SU-DHL-6 (cell line): ENCODE measurements at regions not wholly inside any gene's neighbourhood (a gene's known extent, or its start where the extent isn't known, plus 50 kb on each side); places are given as distances from the start of the nearest gene placed in this dataset.

Experiments used
- H2AFZ ChIP-seq: fragments of 200-600 bp; sonication (generic); 2 replicates; pipeline ENCODE4 v1.6.1; 2014; ENCODE audit warnings: low read depth, mild to moderate bottlenecking, moderate library complexity, mixed read lengths, antibody characterized with exemption, low read length; ENCODE audit not compliant: severe bottlenecking
- H3F3A ChIP-seq: fragments of 200-600 bp; shearing (Covaris generic); 2 replicates; pipeline ENCODE4 v1.6.0; 2016; ENCODE audit warnings: antibody characterized with exemption, mild to moderate bottlenecking; ENCODE audit not compliant: insufficient read depth
- H3K27ac ChIP-seq: fragments of 200-600 bp; sonication (generic); 2 replicates; pipeline ENCODE4 v1.5.1; 2016; ENCODE audit warnings: low read depth, mild to moderate bottlenecking, low read length, moderate library complexity, mixed read lengths
- H3K27me3 ChIP-seq: fragments of 200-600 bp; sonication (generic), shearing (Covaris generic); 2 replicates; pipeline ENCODE4 v1.6.0; 2014; ENCODE audit warnings: mild to moderate bottlenecking, low read length
- H3K36me3 ChIP-seq: fragments of 200-600 bp; sonication (generic); 2 replicates; pipeline ENCODE4 v1.6.1; 2014; ENCODE audit warnings: mild to moderate bottlenecking, low read length, mixed read lengths
- H3K4me2 ChIP-seq: fragments of 300-600, 200-600 bp; shearing (Covaris generic), sonication (generic); 2 replicates; pipeline ENCODE4 v1.6.0; 2014; ENCODE audit warnings: low read length, low read depth, mild to moderate bottlenecking; ENCODE audit not compliant: poor library complexity, severe bottlenecking
- H3K4me3 ChIP-seq: fragments of 200-600 bp; sonication (generic); 2 replicates; pipeline ENCODE4 v1.5.1; 2014; ENCODE audit warnings: antibody characterized with exemption, low read length, mild to moderate bottlenecking, mixed read lengths; ENCODE audit not compliant: insufficient read depth, poor library complexity, severe bottlenecking
- H3K79me2 ChIP-seq: fragments of 200-600 bp; sonication (generic); 2 replicates; pipeline ENCODE4 v1.6.1; 2014; ENCODE audit warnings: mild to moderate bottlenecking, low read length, moderate library complexity; ENCODE audit not compliant: insufficient read depth
- H3K9ac ChIP-seq: fragments of 200-600 bp; sonication (generic); 2 replicates; pipeline ENCODE4 v1.7.0; 2014; ENCODE audit warnings: mild to moderate bottlenecking, low read length
- H3K9me2 ChIP-seq: fragments of 200-600 bp; sonication (generic); replicated peaks from 2 replicates; pipeline ENCODE4 v1.6.1; 2014; ENCODE audit warnings: low read length; ENCODE audit not compliant: insufficient read depth
- H3K9me3 ChIP-seq: fragments of 200-600 bp; sonication (generic); 2 replicates; pipeline ENCODE4 v1.6.1; 2014; ENCODE audit warnings: low read length, mixed read lengths; ENCODE audit not compliant: insufficient read depth
- H4K20me1 ChIP-seq: fragments of 200-600 bp; sonication (generic); 2 replicates; pipeline ENCODE4 v1.6.1; 2014; ENCODE audit warnings: low read depth, mild to moderate bottlenecking, antibody characterized with exemption, low read length, moderate library complexity, mixed read lengths
- EZH2phosphoT487 ChIP-seq: fragments of 200-600 bp; sonication (generic), shearing (Covaris generic); conservative IDR thresholded peaks from 2 replicates; pipeline ENCODE4 v1.6.1; 2018; ENCODE audit warnings: mild to moderate bottlenecking, antibody characterized with exemption, low read length, moderate library complexity, mixed read lengths
- TF ChIP-seq, protein P1 (sequence below): fragments of 200-600 bp; sonication (generic); IDR thresholded peaks from one replicate; pipeline ENCODE4 v1.5.1; 2017; ENCODE audit warnings: antibody characterized with exemption, mild to moderate bottlenecking, low read length, moderate library complexity; ENCODE audit not compliant: insufficient read depth, poor library complexity, severe bottlenecking

DNA sequence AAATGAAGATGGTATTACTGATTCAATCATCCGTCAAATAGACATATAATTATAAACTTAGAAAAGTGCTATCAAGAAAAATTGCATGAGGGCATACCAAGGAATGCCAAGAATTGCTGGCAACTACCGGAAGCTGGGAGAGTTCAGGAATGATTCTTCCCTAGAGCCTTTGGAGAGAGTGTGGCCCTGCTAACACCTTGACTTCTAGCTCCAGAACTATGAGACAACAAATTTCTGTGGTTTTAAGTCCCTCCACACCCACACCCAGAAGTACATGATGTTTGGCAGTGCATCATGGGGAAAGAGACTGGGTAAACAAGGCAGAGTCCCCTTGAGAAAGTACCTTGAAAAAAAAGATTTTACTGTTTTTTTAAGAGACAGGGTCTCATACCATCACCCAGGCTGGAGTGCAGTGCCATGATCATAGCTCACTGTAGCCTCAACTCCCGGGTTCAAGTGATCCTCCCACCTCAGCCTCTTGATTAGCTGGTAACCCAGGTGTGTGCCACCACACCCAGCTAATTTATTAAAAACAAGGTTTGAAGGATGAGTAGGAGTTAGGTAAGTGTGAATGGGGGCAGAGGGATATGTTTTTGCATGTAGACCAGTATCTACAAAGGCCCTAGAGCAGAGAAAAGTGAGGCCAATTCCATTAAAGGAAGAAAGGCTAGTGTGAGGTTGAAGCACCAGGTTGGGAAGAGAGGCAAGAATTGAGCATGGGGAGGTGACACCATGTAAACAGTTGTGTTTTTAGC, 53.1 kb downstream of the GSX2 start:
- Histone ChIP-seq H3K27ac (no peak overlapping the region), H3K27me3 (no peaks in the 10 kb centered on the region), H3K4me2 (no peak overlapping the region), H3K9me2 (no peaks in the 10 kb centered on the region), H3K36me3 (no peaks in the 10 kb centered on the region), H3K9ac (no peak overlapping the region), H3K9me3 (no peaks in the 10 kb centered on the region), H2AFZ (no peak overlapping the region), H4K20me1 (no peaks in the 10 kb centered on the region), H3K4me3 (no peak overlapping the region), H3K79me2 (no peaks in the 10 kb centered on the region), H3F3A (no peaks in the 10 kb centered on the region)
- TF ChIP-seq, protein P1, sequence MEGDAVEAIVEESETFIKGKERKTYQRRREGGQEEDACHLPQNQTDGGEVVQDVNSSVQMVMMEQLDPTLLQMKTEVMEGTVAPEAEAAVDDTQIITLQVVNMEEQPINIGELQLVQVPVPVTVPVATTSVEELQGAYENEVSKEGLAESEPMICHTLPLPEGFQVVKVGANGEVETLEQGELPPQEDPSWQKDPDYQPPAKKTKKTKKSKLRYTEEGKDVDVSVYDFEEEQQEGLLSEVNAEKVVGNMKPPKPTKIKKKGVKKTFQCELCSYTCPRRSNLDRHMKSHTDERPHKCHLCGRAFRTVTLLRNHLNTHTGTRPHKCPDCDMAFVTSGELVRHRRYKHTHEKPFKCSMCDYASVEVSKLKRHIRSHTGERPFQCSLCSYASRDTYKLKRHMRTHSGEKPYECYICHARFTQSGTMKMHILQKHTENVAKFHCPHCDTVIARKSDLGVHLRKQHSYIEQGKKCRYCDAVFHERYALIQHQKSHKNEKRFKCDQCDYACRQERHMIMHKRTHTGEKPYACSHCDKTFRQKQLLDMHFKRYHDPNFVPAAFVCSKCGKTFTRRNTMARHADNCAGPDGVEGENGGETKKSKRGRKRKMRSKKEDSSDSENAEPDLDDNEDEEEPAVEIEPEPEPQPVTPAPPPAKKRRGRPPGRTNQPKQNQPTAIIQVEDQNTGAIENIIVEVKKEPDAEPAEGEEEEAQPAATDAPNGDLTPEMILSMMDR: no peak
- no peak for TF ChIP-seq EZH2phosphoT487

GRCh38 chr4:54155936-54156335, 56.0 kb downstream of the GSX2 start:
- H3K9me2 ChIP-seq: no peaks in the 10 kb centered on the region
- H3K79me2 ChIP-seq: no peaks in the 10 kb centered on the region
- H3K27me3 ChIP-seq: no peaks in the 10 kb centered on the region
- no peak overlapping the region for H3K4me2 ChIP-seq
- no peak overlapping the region for H2AFZ ChIP-seq
- no peaks in the 10 kb centered on the region for H3F3A ChIP-seq
- H3K27ac ChIP-seq: no peak overlapping the region
- H3K9ac ChIP-seq: no peak overlapping the region
- no peak overlapping the region for H3K4me3 ChIP-seq
- no peaks in the 10 kb centered on the region for H4K20me1 ChIP-seq
- no peaks in the 10 kb centered on the region for H3K9me3 ChIP-seq
- no peaks in the 10 kb centered on the region for H3K36me3 ChIP-seq
- TF ChIP-seq, protein P1: no peak
- TF ChIP-seq EZH2phosphoT487: no peak

DNA sequence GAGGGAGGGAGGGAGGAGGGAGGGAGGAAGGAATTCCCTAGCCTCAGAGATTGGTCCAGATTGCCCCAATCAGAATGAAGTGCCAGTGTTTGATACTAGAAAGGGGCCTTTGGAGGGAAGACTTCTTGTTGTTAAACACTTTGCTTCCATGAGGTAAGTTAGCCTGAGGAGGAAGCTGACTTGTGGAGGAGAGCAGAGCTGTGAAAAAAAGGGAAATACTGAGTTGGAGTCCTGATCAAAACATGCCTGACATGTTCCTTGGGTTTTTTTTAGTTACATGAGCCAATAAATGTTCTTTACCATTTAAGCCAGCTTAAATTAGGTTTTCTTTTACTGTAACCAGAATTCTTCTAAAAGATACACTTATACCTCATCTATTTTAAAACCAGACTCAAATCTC, 57.6 kb downstream of the GSX2 start:
- no peak overlapping the region for H3K9ac ChIP-seq
- H3K36me3 ChIP-seq: no peaks in the 10 kb centered on the region
- no peaks in the 10 kb centered on the region for H4K20me1 ChIP-seq
- H3K4me3 ChIP-seq: no peak overlapping the region
- no peak overlapping the region for H3K4me2 ChIP-seq
- H2AFZ ChIP-seq: no peak overlapping the region
- H3K27me3 ChIP-seq: no peaks in the 10 kb centered on the region
- no peaks in the 10 kb centered on the region for H3K9me2 ChIP-seq
- H3K79me2 ChIP-seq: no peaks in the 10 kb centered on the region
- no peak overlapping the region for H3K27ac ChIP-seq
- no peaks in the 10 kb centered on the region for H3F3A ChIP-seq
- no peaks in the 10 kb centered on the region for H3K9me3 ChIP-seq
- TF ChIP-seq, protein P1: no peak
- TF ChIP-seq EZH2phosphoT487: no peak
